ENCODE measurements at regions not wholly inside any gene's neighbourhood (a gene's known extent, or its start where the extent isn't known, plus 50 kb on each side); places are given as distances from the start of the nearest gene placed in this dataset.
"Not testable (repeated sequence)": the region's sequence is repeated elsewhere in the genome, so short reads cannot be mapped to it uniquely, and the experiment has no call there.

GRCh38 chr15:22163715-22164114 lies 83.4 kb downstream of the OR4M2 start:
- H3K9me3 Mint-ChIP-seq; DNase-seq; H3K4me3 ChIP-seq (ENCODE audit: low read depth, low read length); H3K27me3 ChIP-seq (ENCODE audit: control insufficient read depth, insufficient read depth, low read length); H3K4me3 Mint-ChIP-seq; H3K4me1 ChIP-seq (ENCODE audit: control insufficient read depth, insufficient read depth, low read length, poor library complexity, severe bottlenecking); H3K27ac ChIP-seq (ENCODE audit: insufficient read depth, low read length, poor library complexity, severe bottlenecking); H3K4me1 Mint-ChIP-seq; H3K27ac Mint-ChIP-seq; H3K9me3 ChIP-seq (ENCODE audit: control insufficient read depth in 2 of 2, low read length in 2 of 2); H3K27me3 Mint-ChIP-seq; H3K36me3 Mint-ChIP-seq; H3K36me3 ChIP-seq (ENCODE audit: control insufficient read depth, insufficient read depth, low read length): not testable (repeated sequence)
- ATAC-seq (ENCODE audit: low read depth in 2 of 2): peak; percentile 63 to 69

GRCh38 chr15:22167521-22167920 lies 87.2 kb downstream of the OR4M2 start:
- not testable (repeated sequence) for ATAC-seq (ENCODE audit: low read depth in 2 of 2); H3K27ac ChIP-seq (ENCODE audit: insufficient read depth, low read length, poor library complexity, severe bottlenecking); H3K27ac Mint-ChIP-seq; H3K4me1 ChIP-seq (ENCODE audit: control insufficient read depth, insufficient read depth, low read length, poor library complexity, severe bottlenecking); H3K9me3 ChIP-seq (ENCODE audit: control insufficient read depth in 2 of 2, low read length in 2 of 2); H3K4me3 ChIP-seq (ENCODE audit: low read depth, low read length); H3K9me3 Mint-ChIP-seq; H3K27me3 Mint-ChIP-seq; H3K4me1 Mint-ChIP-seq; H3K27me3 ChIP-seq (ENCODE audit: control insufficient read depth, insufficient read depth, low read length); H3K36me3 ChIP-seq (ENCODE audit: control insufficient read depth, insufficient read depth, low read length); DNase-seq; H3K4me3 Mint-ChIP-seq; H3K36me3 Mint-ChIP-seq

DNA sequence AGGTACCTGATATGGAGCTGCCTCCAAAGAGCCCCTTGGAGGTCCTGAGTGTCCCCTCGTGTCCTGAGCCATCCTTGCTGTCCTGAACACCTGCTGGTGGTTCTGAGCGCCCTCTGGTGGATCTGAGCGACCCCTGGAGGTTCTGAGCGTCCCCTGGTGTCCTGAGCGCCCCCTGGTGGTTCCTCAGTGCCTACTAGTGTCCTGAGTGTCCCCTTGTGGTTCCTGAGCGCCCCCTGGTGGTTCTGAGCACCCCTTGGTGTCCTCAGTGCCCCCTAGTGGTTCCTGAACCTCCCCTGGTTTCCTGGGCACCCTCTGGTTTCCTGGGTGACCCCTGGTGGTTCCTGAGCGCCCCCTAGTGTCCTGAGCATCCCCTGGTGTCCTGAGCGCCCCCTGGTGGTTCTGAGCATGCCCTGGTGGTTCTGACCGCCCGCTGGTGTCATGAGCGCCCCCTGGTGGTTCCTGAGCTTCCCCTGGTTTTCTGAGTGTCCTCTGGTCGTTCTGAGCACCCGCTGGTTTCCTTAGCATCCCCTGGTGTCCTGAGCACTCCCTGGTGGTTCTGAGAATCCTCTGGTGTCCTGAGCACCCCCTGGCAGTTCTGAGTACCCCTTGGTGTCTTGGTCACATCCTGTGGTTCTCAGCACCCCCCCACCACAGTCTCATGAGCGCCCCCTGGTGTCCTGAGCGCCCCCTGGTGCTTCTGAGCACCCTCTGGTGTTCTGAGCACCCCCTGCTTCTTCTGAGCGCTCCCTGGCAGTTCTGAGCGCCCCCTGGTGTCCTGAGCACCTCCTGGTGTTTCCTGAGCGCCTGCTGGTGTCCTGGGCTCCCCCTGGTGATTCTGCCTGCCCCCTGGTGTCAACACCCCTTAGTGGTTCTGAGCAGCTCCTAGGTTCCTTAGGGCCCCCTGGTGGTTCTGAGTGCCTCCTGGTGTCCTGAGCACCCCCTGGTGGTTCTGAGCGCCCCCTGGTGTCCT lies 93.0 kb downstream of the OR4M2 start:
- H3K36me3 Mint-ChIP-seq; H3K9me3 ChIP-seq (ENCODE audit: control insufficient read depth in 2 of 2, low read length in 2 of 2); H3K9me3 Mint-ChIP-seq; H3K27ac ChIP-seq (ENCODE audit: insufficient read depth, low read length, poor library complexity, severe bottlenecking); H3K27ac Mint-ChIP-seq; H3K27me3 ChIP-seq (ENCODE audit: control insufficient read depth, insufficient read depth, low read length); H3K4me1 ChIP-seq (ENCODE audit: control insufficient read depth, insufficient read depth, low read length, poor library complexity, severe bottlenecking); DNase-seq; H3K4me3 ChIP-seq (ENCODE audit: low read depth, low read length); H3K36me3 ChIP-seq (ENCODE audit: control insufficient read depth, insufficient read depth, low read length); H3K27me3 Mint-ChIP-seq; H3K4me3 Mint-ChIP-seq; H3K4me1 Mint-ChIP-seq: not testable (repeated sequence)
- ATAC-seq (ENCODE audit: low read depth in 2 of 2): peak; percentile 84 to 88

GRCh38 chr15:22174088-22174487 lies 93.8 kb downstream of the OR4M2 start:
- not testable (repeated sequence) for H3K27me3 ChIP-seq (ENCODE audit: control insufficient read depth, insufficient read depth, low read length); DNase-seq; H3K4me3 ChIP-seq (ENCODE audit: low read depth, low read length); H3K4me1 ChIP-seq (ENCODE audit: control insufficient read depth, insufficient read depth, low read length, poor library complexity, severe bottlenecking); H3K9me3 Mint-ChIP-seq; H3K4me1 Mint-ChIP-seq; H3K36me3 ChIP-seq (ENCODE audit: control insufficient read depth, insufficient read depth, low read length); H3K27me3 Mint-ChIP-seq; H3K27ac ChIP-seq (ENCODE audit: insufficient read depth, low read length, poor library complexity, severe bottlenecking); H3K36me3 Mint-ChIP-seq; H3K4me3 Mint-ChIP-seq; H3K27ac Mint-ChIP-seq; H3K9me3 ChIP-seq (ENCODE audit: control insufficient read depth in 2 of 2, low read length in 2 of 2)
- peak in 1 of 2 donors; percentile 8 for ATAC-seq (ENCODE audit: low read depth in 2 of 2)

DNA sequence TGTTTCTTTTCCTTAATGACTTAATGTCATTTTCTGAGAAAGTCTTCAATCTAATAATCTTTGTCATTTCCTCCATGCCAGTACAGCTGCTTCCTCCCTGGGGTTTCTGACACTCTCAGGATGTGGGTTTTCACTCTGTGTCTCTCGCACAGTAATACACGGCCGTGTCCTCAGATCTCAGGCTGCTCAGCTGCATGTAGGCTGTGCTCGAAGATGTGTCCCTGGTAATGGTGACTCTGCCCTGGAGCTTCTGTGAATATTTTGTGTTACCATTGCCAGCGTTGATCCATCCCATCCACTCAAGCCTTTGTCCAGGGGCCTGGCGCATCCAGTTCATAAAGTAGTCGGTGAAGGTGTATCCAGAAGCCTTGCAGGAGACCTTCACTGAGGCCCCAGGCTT lies 97.6 kb downstream of the OR4M2 start:
- not testable (repeated sequence) for H3K4me1 ChIP-seq (ENCODE audit: control insufficient read depth, insufficient read depth, low read length, poor library complexity, severe bottlenecking); H3K36me3 Mint-ChIP-seq; H3K27ac ChIP-seq (ENCODE audit: insufficient read depth, low read length, poor library complexity, severe bottlenecking); H3K4me3 Mint-ChIP-seq; DNase-seq; H3K9me3 Mint-ChIP-seq; H3K27me3 Mint-ChIP-seq; H3K27ac Mint-ChIP-seq; H3K27me3 ChIP-seq (ENCODE audit: control insufficient read depth, insufficient read depth, low read length); H3K36me3 ChIP-seq (ENCODE audit: control insufficient read depth, insufficient read depth, low read length); H3K4me1 Mint-ChIP-seq; H3K4me3 ChIP-seq (ENCODE audit: low read depth, low read length); H3K9me3 ChIP-seq (ENCODE audit: control insufficient read depth in 2 of 2, low read length in 2 of 2)
- peak; percentile 38 to 44 for ATAC-seq (ENCODE audit: low read depth in 2 of 2)

- H3K9me3 Mint-ChIP-seq; H3K27ac Mint-ChIP-seq; H3K36me3 ChIP-seq (ENCODE audit: control insufficient read depth, insufficient read depth, low read length); H3K4me1 ChIP-seq (ENCODE audit: control insufficient read depth, insufficient read depth, low read length, poor library complexity, severe bottlenecking); H3K27ac ChIP-seq (ENCODE audit: insufficient read depth, low read length, poor library complexity, severe bottlenecking); H3K9me3 ChIP-seq (ENCODE audit: control insufficient read depth in 2 of 2, low read length in 2 of 2); DNase-seq; H3K4me3 Mint-ChIP-seq; H3K4me1 Mint-ChIP-seq; H3K36me3 Mint-ChIP-seq; H3K4me3 ChIP-seq (ENCODE audit: low read depth, low read length); H3K27me3 ChIP-seq (ENCODE audit: control insufficient read depth, insufficient read depth, low read length); H3K27me3 Mint-ChIP-seq: not testable (repeated sequence)
- ATAC-seq (ENCODE audit: low read depth in 2 of 2): peak; percentile 67 to 76
Measured at GRCh38 chr15:22178438-22178837, 98.1 kb downstream of the OR4M2 start.

DNA sequence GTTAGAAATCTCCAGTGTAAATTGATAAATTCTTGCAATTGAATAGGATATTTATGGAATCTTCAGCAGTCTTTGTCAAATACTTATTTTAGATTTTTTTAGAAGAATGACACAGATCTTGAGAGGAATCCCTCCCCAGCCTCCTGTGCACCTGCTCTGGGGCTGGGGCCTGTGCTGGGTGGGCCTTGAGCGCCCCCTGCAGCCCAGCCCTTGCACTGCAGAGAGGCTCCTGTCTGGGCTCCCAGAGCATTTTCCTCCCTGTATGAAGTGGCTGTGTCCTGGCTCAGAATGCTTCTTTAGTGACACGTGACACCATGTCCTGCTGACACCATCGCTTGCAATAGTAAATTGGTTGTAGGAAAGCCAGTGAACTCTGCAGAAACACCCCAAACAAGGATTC lies 98.7 kb downstream of the OR4M2 start:
- not testable (repeated sequence) for H3K27ac ChIP-seq (ENCODE audit: insufficient read depth, low read length, poor library complexity, severe bottlenecking); H3K27me3 Mint-ChIP-seq; H3K27me3 ChIP-seq (ENCODE audit: control insufficient read depth, insufficient read depth, low read length); H3K4me1 ChIP-seq (ENCODE audit: control insufficient read depth, insufficient read depth, low read length, poor library complexity, severe bottlenecking); H3K27ac Mint-ChIP-seq; H3K4me3 Mint-ChIP-seq; H3K36me3 Mint-ChIP-seq; H3K9me3 ChIP-seq (ENCODE audit: control insufficient read depth in 2 of 2, low read length in 2 of 2); H3K4me3 ChIP-seq (ENCODE audit: low read depth, low read length); H3K36me3 ChIP-seq (ENCODE audit: control insufficient read depth, insufficient read depth, low read length); DNase-seq; H3K4me1 Mint-ChIP-seq; H3K9me3 Mint-ChIP-seq
- ATAC-seq (ENCODE audit: low read depth in 2 of 2): peak in 1 of 2 donors; percentile 35

GRCh38 chr15:22180611-22181010 lies 100.3 kb downstream of the OR4M2 start:
- not testable (repeated sequence) for H3K4me3 ChIP-seq (ENCODE audit: low read depth, low read length); H3K4me1 Mint-ChIP-seq; H3K4me1 ChIP-seq (ENCODE audit: control insufficient read depth, insufficient read depth, low read length, poor library complexity, severe bottlenecking); DNase-seq; H3K9me3 ChIP-seq (ENCODE audit: control insufficient read depth in 2 of 2, low read length in 2 of 2); H3K36me3 Mint-ChIP-seq; H3K36me3 ChIP-seq (ENCODE audit: control insufficient read depth, insufficient read depth, low read length); H3K27me3 Mint-ChIP-seq; H3K27ac ChIP-seq (ENCODE audit: insufficient read depth, low read length, poor library complexity, severe bottlenecking); H3K27me3 ChIP-seq (ENCODE audit: control insufficient read depth, insufficient read depth, low read length); H3K9me3 Mint-ChIP-seq; ATAC-seq (ENCODE audit: low read depth in 2 of 2); H3K4me3 Mint-ChIP-seq; H3K27ac Mint-ChIP-seq

Measured in CD4-positive, CD25-positive, alpha-beta regulatory T cell (primary cell).